GM19463 (cell line): ENCODE measurements at regions not wholly inside any gene's neighbourhood (a gene's known extent, or its start where the extent isn't known, plus 50 kb on each side); places are given as distances from the start of the nearest gene placed in this dataset.

ENCODE experiments used
- ATAC-seq: cut with Tn5 transposase; IDR thresholded peaks from one replicate; pipeline ENCODE4 v1.9.1; 2021; ENCODE audit warnings: mild to moderate bottlenecking, moderate library complexity; ENCODE audit not compliant: unreplicated experiment

DNA sequence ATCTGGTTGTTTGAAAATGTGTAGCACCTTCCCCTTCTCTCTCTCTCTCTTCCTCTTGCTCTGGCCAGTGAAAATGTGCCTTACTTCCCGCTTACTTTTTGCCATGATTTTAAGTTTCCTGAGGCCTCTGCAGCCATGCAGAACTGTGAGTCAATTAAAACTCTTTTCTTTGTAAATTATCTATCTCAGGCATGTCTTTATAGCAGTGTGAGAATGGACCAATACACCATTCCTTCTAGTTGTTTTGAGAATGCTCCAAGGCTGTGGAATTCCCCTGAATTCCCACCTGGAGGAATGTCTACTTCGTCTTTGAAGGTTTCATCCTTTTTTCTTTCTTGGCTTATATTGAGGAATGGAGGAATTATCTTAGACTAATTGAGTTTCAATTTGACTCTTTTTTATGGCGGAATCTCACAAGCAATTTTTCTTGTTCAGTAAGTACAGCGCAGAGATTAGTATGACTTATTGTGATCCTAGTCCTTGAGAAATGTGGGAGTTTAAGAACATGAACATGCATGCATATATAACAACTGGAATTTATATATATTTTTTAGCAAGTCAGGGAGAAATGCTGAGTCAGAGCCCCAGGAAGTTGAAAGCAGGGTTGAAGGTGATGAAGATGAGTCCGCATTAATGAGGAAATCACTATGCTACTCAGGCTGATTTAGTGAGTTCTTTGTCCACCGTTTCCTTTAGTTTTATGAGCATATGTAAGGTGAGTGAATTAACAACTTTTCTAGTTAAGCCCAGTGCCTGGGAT is 488.1 kb upstream of the ADAMTS16 start:
- ATAC-seq, result no peak

- ATAC-seq, result no peak
These were observed 486.7 kb upstream of the ADAMTS16 start for GRCh38 chr5:4653475-4653874.

DNA sequence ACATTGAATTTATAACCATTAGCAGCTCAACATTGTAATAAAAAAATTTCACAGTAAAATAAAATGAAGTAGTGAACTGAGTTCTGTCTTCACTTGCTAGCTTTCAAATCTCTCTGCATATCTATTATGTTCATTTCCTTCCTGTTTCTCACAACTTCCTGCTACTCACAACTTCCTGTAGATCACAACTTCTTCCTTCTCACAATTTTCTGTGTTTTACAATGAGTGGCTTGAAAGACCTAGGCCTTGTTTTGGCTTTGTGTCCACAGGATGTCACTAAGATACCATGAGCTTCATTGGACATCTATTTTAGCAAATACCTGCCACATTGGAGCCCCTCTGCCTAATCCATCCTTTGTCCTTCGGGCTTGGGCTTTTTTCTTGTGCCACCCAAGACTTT is 480.3 kb upstream of the ADAMTS16 start:
- ATAC-seq, result no peak

DNA sequence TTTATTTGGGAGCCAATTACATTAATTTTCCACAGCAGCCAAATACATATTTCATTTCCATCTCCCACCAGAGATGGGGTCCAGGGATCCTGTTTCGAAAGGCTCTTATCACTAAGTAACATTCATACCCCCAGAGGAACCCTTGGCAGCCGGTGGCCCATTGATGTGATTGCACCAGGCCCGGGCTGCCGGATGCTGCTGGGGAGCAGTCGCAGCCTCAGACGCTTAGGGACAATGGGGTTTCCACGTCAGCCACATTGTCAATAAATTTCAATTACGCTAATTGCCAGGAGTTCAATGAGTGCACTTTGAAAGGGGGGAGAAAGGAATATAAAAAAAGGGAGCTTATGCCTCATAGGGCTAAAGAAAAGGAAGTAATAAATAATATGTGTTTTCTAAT is 478.8 kb upstream of the ADAMTS16 start:
- ATAC-seq, result no peak

DNA sequence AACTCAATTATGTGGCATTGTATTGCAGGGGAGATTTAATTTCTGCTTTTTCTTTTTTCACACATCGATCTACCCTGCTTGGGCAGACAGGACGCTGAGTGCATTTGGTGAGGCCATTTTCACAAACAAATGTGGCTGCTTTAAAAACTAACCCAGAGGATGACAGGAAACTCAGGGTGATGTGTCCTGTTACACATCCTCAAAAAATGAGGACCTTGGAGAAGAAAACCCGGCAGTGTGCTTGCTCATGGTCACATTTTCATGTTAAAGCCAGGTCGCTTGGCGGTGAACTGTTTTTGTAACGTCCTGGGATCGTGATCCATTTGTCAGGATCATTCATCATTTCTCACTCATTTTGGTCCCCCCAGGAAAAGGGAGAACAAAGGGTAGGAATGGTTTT is 478.3 kb upstream of the ADAMTS16 start:
- ATAC-seq, result no peak

- no peak for ATAC-seq
These were observed 477.4 kb upstream of the ADAMTS16 start for GRCh38 chr5:4662756-4663155.

DNA sequence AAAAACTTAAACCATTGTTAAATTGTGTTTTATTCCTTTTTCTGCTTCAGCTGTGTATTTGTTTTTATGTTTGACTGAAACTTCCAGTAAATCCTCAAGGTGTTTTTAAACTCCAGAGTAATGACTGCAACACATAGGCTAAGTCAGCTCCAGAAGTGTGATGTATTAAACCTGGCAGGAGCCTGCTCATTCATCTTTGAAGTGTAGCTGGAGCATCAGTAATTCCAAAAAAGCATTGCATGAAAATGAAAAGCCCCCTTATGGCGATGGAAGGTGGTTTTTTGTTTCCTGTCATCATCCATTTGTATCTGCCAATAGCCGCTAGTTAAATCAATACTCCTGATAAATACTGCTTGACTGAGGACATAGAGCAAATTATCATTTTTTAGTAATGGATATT is 474.2 kb upstream of the ADAMTS16 start:
- no peak for ATAC-seq

DNA sequence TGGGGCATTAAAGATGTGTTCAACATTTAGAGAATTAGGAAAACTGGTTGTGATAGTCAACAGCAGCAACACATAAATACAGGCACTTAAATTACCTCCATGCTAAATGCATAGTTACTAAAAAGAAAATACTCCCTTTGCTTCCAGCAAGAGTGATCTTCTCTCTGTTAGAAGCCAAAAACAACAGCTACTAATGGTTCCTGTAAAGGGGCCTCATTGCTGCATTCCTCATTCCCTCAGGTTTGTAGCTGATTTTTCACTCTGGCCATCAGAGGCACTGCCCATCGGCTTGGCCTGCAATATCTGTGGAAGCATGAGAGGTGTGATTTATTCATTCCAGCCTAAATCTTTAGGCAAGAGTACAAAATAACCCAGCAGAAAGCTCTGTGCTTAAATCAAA is 466.0 kb upstream of the ADAMTS16 start:
- ATAC-seq, result no peak

- no peak for ATAC-seq
These were observed 463.2 kb upstream of the ADAMTS16 start for GRCh38 chr5:4676934-4677333.

DNA sequence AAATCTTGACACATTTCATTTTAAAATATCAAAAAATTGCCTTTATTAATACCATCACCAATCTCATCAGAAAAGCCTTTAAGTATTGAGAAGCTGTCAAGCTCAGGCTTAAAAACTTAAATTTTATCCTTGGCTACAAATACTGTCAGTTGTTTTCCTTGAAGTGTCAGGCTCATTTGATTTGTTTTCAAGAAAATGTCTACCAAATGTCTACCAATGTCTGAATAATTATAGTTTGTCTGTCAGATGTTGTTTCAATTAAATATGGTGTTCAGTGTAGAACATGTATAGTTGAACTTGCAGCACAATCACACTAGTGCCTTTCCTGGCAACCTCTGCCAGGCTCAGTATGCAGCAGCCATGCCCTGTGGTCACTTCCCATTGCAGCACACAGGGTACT is 455.2 kb upstream of the ADAMTS16 start:
- ATAC-seq, result no peak

DNA sequence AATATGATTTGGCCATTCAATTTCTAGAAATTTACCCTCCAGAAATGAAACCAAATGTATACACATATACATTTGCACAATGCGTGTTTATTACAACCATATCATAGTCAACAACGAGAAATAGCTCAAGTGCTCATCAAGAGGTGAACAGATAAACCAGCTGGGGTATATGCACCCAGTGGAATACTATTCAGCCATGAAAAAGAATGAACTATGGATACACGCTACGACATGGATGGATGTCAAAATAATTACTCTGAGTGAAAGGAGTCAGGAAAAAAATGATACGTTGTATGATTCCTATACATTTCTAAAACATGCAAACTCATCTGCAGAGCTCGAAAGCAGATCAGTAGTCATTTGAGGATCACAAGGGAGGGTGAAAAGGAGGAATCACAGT is 441.5 kb upstream of the ADAMTS16 start:
- ATAC-seq, result no peak

DNA sequence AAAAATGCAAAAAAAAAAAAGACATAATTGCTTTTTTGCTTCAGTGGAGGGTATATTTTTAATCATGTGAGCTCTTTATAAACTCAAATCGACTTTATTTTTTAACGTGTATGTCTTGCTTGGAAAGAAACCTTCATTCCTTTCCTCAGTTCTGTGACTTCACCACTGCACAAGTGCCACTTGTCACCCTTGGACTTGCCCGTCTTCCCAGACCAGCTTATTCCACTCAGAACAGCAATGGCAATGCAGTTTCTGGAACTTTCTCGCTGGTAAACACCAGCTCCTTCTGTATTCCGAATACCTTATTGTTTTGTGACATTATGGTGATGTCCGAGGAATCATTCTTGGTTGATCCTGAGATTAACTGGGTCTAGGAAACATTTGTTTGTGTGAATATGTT is 440.5 kb upstream of the ADAMTS16 start:
- ATAC-seq, result no peak

- ATAC-seq, result no peak
These were observed 440.1 kb upstream of the ADAMTS16 start for GRCh38 chr5:4700069-4700468.

- no peak for ATAC-seq
These were observed 439.3 kb upstream of the ADAMTS16 start for GRCh38 chr5:4700871-4701270.

DNA sequence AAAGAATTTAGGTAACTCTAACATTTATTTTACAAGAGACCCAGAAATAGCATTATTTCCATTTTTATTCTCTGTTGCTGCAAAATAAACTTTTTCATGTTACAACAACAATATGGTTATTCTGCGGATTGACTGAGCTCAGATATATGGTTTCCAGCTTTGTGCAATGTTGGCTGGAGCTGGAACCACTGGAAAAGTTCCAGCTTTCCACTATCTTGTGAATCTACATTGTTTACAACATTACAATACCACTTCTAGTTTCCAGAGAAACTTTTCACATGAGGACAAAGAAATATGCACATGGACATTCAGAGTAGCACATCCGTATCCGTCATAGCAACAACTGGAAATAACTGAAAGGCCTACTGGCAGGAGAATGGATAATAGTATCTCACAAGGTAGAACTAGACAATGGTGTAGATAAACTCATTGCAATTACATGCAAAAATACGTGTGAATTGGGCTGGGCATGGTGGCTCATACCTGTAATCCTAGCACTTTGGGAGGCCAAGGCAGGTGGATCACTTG is 436.1 kb upstream of the ADAMTS16 start:
- no peak for ATAC-seq

GRCh38 chr5:4704951-4705350 is 435.2 kb upstream of the ADAMTS16 start:
- ATAC-seq, result no peak

DNA sequence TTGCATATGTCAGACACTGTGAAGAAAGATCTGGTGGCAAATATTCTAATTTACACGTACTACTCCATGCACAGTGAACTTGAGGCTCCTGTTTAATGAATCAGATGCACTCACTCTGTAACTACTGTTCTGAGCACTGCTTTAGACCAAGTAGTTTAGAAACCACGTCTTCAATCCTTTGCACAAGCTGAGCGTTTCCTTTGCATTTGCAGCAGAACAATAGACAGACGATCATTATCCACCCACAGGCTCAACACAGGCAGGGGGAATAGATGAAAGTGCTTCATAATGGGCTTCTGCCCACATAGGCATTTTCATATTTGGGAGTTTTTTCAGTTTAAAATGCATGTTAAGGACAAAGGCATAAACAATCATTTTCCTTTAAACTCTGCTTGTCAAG is 423.3 kb upstream of the ADAMTS16 start:
- ATAC-seq, result no peak

DNA sequence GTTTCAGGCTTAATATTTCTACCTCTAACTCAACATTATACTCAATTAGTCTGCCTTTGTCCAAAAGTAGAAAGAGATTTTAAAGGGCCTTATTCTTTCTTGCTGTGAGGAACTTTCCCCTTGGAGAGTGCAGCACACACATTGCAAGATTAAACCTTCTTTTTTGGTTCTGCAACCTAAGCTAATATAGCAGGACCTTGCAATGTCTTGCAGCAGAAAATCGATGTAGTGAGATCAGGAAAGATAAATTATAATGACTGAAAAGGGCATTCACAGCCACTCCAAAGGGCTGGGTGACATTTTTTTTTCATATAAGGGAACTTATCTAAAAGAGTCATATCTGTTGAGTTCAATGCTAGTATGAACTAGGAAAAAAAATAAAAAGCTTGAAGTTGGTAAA is 422.7 kb upstream of the ADAMTS16 start:
- no peak for ATAC-seq

- no peak for ATAC-seq
These were observed 419.3 kb upstream of the ADAMTS16 start for GRCh38 chr5:4720831-4721230.

DNA sequence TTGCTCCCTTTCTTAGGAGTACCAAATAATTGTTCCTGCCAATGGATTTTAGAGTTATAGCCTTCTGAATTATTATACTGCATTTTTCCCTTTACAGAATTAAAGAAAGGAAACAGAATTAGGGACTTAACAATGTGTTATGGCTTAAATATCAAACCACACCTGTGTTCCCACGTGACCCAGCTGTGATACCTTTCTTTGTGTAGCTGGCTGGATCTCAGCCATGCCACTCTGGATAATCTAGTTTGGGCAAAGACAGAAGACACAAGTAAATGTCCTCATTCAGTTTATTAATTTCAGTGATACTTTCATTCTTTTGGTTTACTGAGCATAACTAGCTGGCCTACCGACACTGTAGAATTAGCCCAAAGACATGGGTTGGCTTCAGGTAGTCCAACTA is 417.2 kb upstream of the ADAMTS16 start:
- ATAC-seq, result no peak

DNA sequence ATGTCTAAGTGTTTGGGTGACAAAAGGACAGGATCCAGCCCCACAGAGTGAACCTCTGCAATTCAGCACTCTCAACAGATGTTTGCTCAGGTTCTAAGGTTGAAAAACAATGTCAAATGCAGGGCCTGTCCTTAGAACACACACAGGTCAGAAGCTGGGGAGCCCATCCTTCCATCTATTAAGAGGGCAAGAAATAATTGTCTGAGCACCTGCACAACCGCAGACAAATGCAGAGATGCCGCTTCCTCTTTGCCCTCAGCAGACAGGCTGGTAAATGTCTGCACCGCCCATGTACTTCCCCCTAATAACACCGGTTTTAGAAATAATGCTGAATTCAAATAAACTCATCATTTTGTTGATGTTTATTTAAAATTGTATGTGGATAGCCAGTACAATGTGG is 414.5 kb upstream of the ADAMTS16 start:
- no peak for ATAC-seq

DNA sequence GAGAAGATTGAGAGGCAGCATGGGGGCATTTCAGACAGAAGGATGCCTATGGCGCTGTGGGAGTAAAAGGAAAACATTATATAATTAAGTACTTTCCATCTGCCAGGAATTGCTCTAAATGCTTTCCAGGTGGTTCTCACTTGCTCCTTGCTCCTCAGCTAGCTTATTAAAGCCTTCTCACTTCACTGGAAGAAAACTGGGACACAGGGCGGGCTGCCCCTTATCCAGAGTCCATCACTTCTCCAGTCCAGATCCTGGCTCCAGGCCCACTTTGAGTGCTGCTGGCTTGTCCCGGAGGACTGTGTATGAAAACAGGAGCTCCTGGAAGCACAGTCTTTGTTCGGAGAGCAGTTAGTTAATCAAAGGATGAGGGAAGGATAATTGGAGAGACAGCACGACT is 409.9 kb upstream of the ADAMTS16 start:
- no peak for ATAC-seq

GRCh38 chr5:4734348-4734747 is 405.8 kb upstream of the ADAMTS16 start:
- no peak for ATAC-seq
